Fibroblast of lung (primary cell): ENCODE measurements at regions not wholly inside any gene's neighbourhood (a gene's known extent, or its start where the extent isn't known, plus 50 kb on each side); places are given as distances from the start of the nearest gene placed in this dataset.

ENCODE experiments used
- CTCF ChIP-seq, 2 donors: IDR thresholded peaks in 1 of 2; conservative IDR thresholded peaks in 1 of 2; 1 replicate in 1 of 2; 2 replicates in 1 of 2; pipeline ENCODE4 v1.5.1; 2011 to 2012; ENCODE audit warnings: low read length in 2 of 2, control low read depth in 1 of 2, inconsistent platforms in 1 of 2, low read depth in 1 of 2, mild to moderate bottlenecking in 1 of 2
- EZH2 ChIP-seq: IDR thresholded peaks from 2 replicates; pipeline ENCODE4 v1.5.1; 2012; ENCODE audit warnings: low read length, control low read depth, mild to moderate bottlenecking; ENCODE audit errors: missing control alignments

GRCh38 chr4:89573656-89574055 lies 263.3 kb downstream of the SNCA start:
- TF ChIP-seq EZH2 = no peak
- TF ChIP-seq CTCF (conservative IDR thresholded peaks at IDR 0.05 in 1 of 2, IDR thresholded peaks at IDR 0.05 in 1 of 2; ENCODE audit: low read depth in 1 of 2, low read length in 2 of 2) = no peak
